ENCODE measurements at regions not wholly inside any gene's neighbourhood (a gene's known extent, or its start where the extent isn't known, plus 50 kb on each side); places are given as distances from the start of the nearest gene placed in this dataset.

DNA sequence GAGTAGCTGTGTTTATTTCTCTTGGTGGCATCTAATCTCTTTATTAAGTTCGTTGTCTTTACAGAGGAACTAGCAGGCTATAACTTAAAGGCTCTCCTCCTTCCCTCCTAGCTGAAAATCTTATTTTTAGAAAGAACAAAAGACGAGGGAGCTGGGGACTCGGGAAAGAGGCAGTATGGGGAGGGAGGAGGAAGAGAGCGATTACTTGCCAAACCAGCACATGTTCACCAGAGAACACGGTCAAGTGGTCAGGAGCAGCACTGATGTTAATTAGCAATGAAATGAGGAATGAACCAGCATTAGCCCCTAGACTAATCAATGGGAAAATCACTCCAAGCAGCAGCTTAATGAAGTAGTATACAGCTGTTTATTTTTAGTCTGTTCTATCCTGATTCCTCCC lies 171.3 kb upstream of the ESRRG start:
- TF ChIP-seq HNF4G (IDR thresholded peaks at IDR 0.05) (no peak), RAD21 (IDR thresholded peaks at IDR 0.05) (no peak), SP1 (IDR thresholded peaks at IDR 0.05) (no peak), RXRA (IDR thresholded peaks at IDR 0.05) (no peak), TAF1 (conservative IDR thresholded peaks at IDR 0.05) (no peak), HNF4A (conservative IDR thresholded peaks at IDR 0.05) (no peak), YY1 (IDR thresholded peaks at IDR 0.05) (no peak), NR2F2 (IDR thresholded peaks at IDR 0.05) (no peak), JUND (IDR thresholded peaks at IDR 0.05) (no peak)
- TF ChIP-seq, protein P1, sequence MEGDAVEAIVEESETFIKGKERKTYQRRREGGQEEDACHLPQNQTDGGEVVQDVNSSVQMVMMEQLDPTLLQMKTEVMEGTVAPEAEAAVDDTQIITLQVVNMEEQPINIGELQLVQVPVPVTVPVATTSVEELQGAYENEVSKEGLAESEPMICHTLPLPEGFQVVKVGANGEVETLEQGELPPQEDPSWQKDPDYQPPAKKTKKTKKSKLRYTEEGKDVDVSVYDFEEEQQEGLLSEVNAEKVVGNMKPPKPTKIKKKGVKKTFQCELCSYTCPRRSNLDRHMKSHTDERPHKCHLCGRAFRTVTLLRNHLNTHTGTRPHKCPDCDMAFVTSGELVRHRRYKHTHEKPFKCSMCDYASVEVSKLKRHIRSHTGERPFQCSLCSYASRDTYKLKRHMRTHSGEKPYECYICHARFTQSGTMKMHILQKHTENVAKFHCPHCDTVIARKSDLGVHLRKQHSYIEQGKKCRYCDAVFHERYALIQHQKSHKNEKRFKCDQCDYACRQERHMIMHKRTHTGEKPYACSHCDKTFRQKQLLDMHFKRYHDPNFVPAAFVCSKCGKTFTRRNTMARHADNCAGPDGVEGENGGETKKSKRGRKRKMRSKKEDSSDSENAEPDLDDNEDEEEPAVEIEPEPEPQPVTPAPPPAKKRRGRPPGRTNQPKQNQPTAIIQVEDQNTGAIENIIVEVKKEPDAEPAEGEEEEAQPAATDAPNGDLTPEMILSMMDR (IDR thresholded peaks at IDR 0.05; ENCODE audit: low read depth, low read length, missing input control): no peak
- TF ChIP-seq, protein P2, sequence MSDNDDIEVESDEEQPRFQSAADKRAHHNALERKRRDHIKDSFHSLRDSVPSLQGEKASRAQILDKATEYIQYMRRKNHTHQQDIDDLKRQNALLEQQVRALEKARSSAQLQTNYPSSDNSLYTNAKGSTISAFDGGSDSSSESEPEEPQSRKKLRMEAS (IDR thresholded peaks at IDR 0.05): no peak
